ENCODE measurements at regions not wholly inside any gene's neighbourhood (a gene's known extent, or its start where the extent isn't known, plus 50 kb on each side); places are given as distances from the start of the nearest gene placed in this dataset.

GRCh38 chr1:218591966-218592365 is 246.8 kb downstream of the TGFB2 start:
- Mint-ChIP-seq H3K36me3 (no peaks in the 10 kb centered on the region), H3K4me3 (no peak overlapping the region), H3K4me1 (no peaks in the 10 kb centered on the region), H3K27ac (no peak overlapping the region), H3K27me3 (ENCODE audit: low read depth in 3 of 3) (no peaks in the 10 kb centered on the region), H3K9me3 (peaks cover 0 to 10% (median 2%) of the 10 kb centered on the region in 7 donors)
- H3K27me3 ChIP-seq (ENCODE audit: control insufficient read depth in 2 of 2, insufficient read depth in 2 of 2, low read length in 2 of 2) = no peaks in the 10 kb centered on the region
- H3K4me2 ChIP-seq (replicated peaks; ENCODE audit: extremely low read depth, low read length, poor library complexity, severe bottlenecking) = no peak overlapping the region
- no peak overlapping the region for H3K27ac ChIP-seq (ENCODE audit: low read depth in 1 of 2, low read length in 2 of 2)
- H3K4me1 ChIP-seq (ENCODE audit: control insufficient read depth in 1 of 2, insufficient read depth in 2 of 2, low read length in 2 of 2) = no peaks in the 10 kb centered on the region
- no peak for TF ChIP-seq CTCF (IDR thresholded peaks at IDR 0.05)
- H3K4me3 ChIP-seq (replicated peaks in 1 of 3; ENCODE audit: low read depth in 2 of 3, low read length in 3 of 3) = no peak overlapping the region
- H3K9ac ChIP-seq (ENCODE audit: insufficient read depth, low read length, poor library complexity, severe bottlenecking) = no peak overlapping the region
- intact Hi-C loops (cut with micrococcal nuclease) = no loop called here
- H4K20me1 ChIP-seq (ENCODE audit: insufficient read depth, low read length) = no peaks in the 10 kb centered on the region
- H3K36me3 ChIP-seq (replicated peaks in 1 of 2; ENCODE audit: control insufficient read depth in 1 of 2, insufficient read depth in 2 of 2, low read length in 2 of 2) = no peaks in the 10 kb centered on the region
- H3K9me3 ChIP-seq (replicated peaks in 1 of 2; ENCODE audit: control insufficient read depth in 1 of 2, insufficient read depth in 1 of 2, low read length in 2 of 2) = no peaks in the 10 kb centered on the region
- DNase-seq = no peak
- no peak overlapping the region for H2AFZ ChIP-seq (ENCODE audit: insufficient read depth, low read depth, low read length, poor library complexity, severe bottlenecking)
- no peaks in the 10 kb centered on the region for H3K79me2 ChIP-seq (ENCODE audit: insufficient read depth, low read length)

GRCh38 chr1:218592688-218593087 is 247.6 kb downstream of the TGFB2 start:
- H3K4me2 ChIP-seq (replicated peaks; ENCODE audit: extremely low read depth, low read length, poor library complexity, severe bottlenecking) = no peak overlapping the region

More at GRCh38 chr1:218592688-218593087, 247.6 kb downstream of the TGFB2 start:
- no peak for TF ChIP-seq CTCF (IDR thresholded peaks at IDR 0.05)
- no peaks in the 10 kb centered on the region for H3K9me3 ChIP-seq (replicated peaks in 1 of 2; ENCODE audit: control insufficient read depth in 1 of 2, insufficient read depth in 1 of 2, low read length in 2 of 2)
- H3K4me1 ChIP-seq (ENCODE audit: control insufficient read depth in 1 of 2, insufficient read depth in 2 of 2, low read length in 2 of 2) = no peaks in the 10 kb centered on the region
- H3K4me3 ChIP-seq (replicated peaks in 1 of 3; ENCODE audit: low read depth in 2 of 3, low read length in 3 of 3) = no peak overlapping the region
- no peak overlapping the region for H3K27ac ChIP-seq (ENCODE audit: low read depth in 1 of 2, low read length in 2 of 2)
- Mint-ChIP-seq H3K27me3 (ENCODE audit: low read depth in 3 of 3) (no peaks in the 10 kb centered on the region), H3K4me3 (no peak overlapping the region), H3K4me1 (no peaks in the 10 kb centered on the region), H3K27ac (no peak overlapping the region), H3K9me3 (peaks cover 0 to 10% (median 3%) of the 10 kb centered on the region in 7 donors), H3K36me3 (no peaks in the 10 kb centered on the region)
- H2AFZ ChIP-seq (ENCODE audit: insufficient read depth, low read depth, low read length, poor library complexity, severe bottlenecking) = no peak overlapping the region
- intact Hi-C loops (cut with micrococcal nuclease) = no loop called here
- no peaks in the 10 kb centered on the region for H4K20me1 ChIP-seq (ENCODE audit: insufficient read depth, low read length)
- no peaks in the 10 kb centered on the region for H3K27me3 ChIP-seq (ENCODE audit: control insufficient read depth in 2 of 2, insufficient read depth in 2 of 2, low read length in 2 of 2)
- DNase-seq = no peak
- no CpG with 5 or more reads among the region's 2 CpGs for WGBS (ENCODE audit: insufficient coverage)
- no peak overlapping the region for H3K9ac ChIP-seq (ENCODE audit: insufficient read depth, low read length, poor library complexity, severe bottlenecking)
- H3K79me2 ChIP-seq (ENCODE audit: insufficient read depth, low read length) = no peaks in the 10 kb centered on the region
- H3K36me3 ChIP-seq (replicated peaks in 1 of 2; ENCODE audit: control insufficient read depth in 1 of 2, insufficient read depth in 2 of 2, low read length in 2 of 2) = no peaks in the 10 kb centered on the region
